ENCODE measurements at regions not wholly inside any gene's neighbourhood (a gene's known extent, or its start where the extent isn't known, plus 50 kb on each side); places are given as distances from the start of the nearest gene placed in this dataset.

- no peak for DNase-seq
Observed at GRCh38 chr16:17847234-17847795, 376.6 kb upstream of the XYLT1 start.

- no peak for DNase-seq
Observed at GRCh38 chr16:17846030-17846429, 375.3 kb upstream of the XYLT1 start.

- no peak for DNase-seq
Observed at GRCh38 chr16:17845031-17845430, 374.3 kb upstream of the XYLT1 start.

- no peak for DNase-seq
Observed at GRCh38 chr16:17843905-17844304, 373.1 kb upstream of the XYLT1 start.

- DNase-seq: no peak
Observed at GRCh38 chr16:17839907-17840306, 369.1 kb upstream of the XYLT1 start.

- no peak for DNase-seq
Observed at GRCh38 chr16:17839272-17839671, 368.5 kb upstream of the XYLT1 start.

GRCh38 chr16:17836868-17837602 is 366.3 kb upstream of the XYLT1 start:
- DNase-seq: no peak

- DNase-seq: no peak
Observed at GRCh38 chr16:17835118-17835876, 364.5 kb upstream of the XYLT1 start.

GRCh38 chr16:17832738-17833137 is 362.0 kb upstream of the XYLT1 start:
- no peak for DNase-seq

GRCh38 chr16:17831330-17831729 is 360.6 kb upstream of the XYLT1 start:
- DNase-seq: no peak

- DNase-seq: no peak
Observed at GRCh38 chr16:17830651-17831050, 359.9 kb upstream of the XYLT1 start.

- no peak for DNase-seq
Observed at GRCh38 chr16:17829811-17830210, 359.1 kb upstream of the XYLT1 start.

- no peak for DNase-seq
Observed at GRCh38 chr16:17828012-17828411, 357.3 kb upstream of the XYLT1 start.

- DNase-seq: no peak
Observed at GRCh38 chr16:17827313-17827712, 356.6 kb upstream of the XYLT1 start.

- no peak for DNase-seq
Observed at GRCh38 chr16:17817943-17818342, 347.2 kb upstream of the XYLT1 start.

GRCh38 chr16:17817260-17817659 is 346.5 kb upstream of the XYLT1 start:
- DNase-seq: no peak

- DNase-seq: no peak
Observed at GRCh38 chr16:17812771-17813170, 342.0 kb upstream of the XYLT1 start.

- DNase-seq: no peak
Observed at GRCh38 chr16:17804857-17805256, 334.1 kb upstream of the XYLT1 start.

GRCh38 chr16:17803625-17804410 is 333.1 kb upstream of the XYLT1 start:
- DNase-seq: no peak

- peak; percentile 21 to 27 for DNase-seq
Observed at GRCh38 chr16:17802571-17802970, 331.8 kb upstream of the XYLT1 start.

GRCh38 chr16:17801068-17801467 is 330.3 kb upstream of the XYLT1 start:
- no peak for DNase-seq

GRCh38 chr16:17798716-17799115 is 328.0 kb upstream of the XYLT1 start:
- no peak for DNase-seq

GRCh38 chr16:17793354-17793753 is 322.6 kb upstream of the XYLT1 start:
- no peak for DNase-seq
